Right lobe of liver (tissue), 6 donors: ENCODE measurements at regions not wholly inside any gene's neighbourhood (a gene's known extent, or its start where the extent isn't known, plus 50 kb on each side); places are given as distances from the start of the nearest gene placed in this dataset.

Experiments
- ATAC-seq, 4 donors: fragments of 200-7000 bp; cut with Tn5 transposase; one replicate each; pipeline ENCODE4 v1.9.1; 2020; ENCODE audit warnings: mild to moderate bottlenecking in 4 of 4, moderate library complexity in 4 of 4
- DNase-seq, 3 donors: peaks; one replicate each; pipeline ENCODE4 v3.0.0-alpha.2; 2020
- H3K27ac ChIP-seq, 3 donors: fragments of 200-600 bp; one replicate each; pipeline ENCODE4 v1.8.0; 2022
- H3K27me3 ChIP-seq, 2 donors: fragments of 200-600 bp; one replicate each; pipeline ENCODE4 v1.8.0; 2022
- H3K36me3 ChIP-seq, 4 donors: fragments of 200-600 bp; sonication (generic) in 1 of 4; one replicate each; pipeline versions ENCODE4 v1.5.1 to v1.8.0; 2017 to 2022; ENCODE audit warnings: control low read depth in 1 of 4
- H3K4me1 ChIP-seq, 4 donors: fragments of 200-600 bp; sonication (generic) in 1 of 4; one replicate each; pipeline versions ENCODE4 v1.5.1 to v1.8.0; 2017 to 2022; ENCODE audit warnings: control low read depth in 1 of 4
- H3K4me3 ChIP-seq, 3 donors: fragments of 200-600 bp; one replicate each; pipeline ENCODE4 v1.8.0; 2022
- H3K9me3 ChIP-seq, 4 donors: fragments of 200-600 bp; sonication (generic) in 1 of 4; one replicate each; pipeline versions ENCODE4 v1.5.1 to v1.8.0; 2017 to 2022; ENCODE audit warnings: control low read depth in 1 of 4
- POLR2A ChIP-seq: fragments of 450-650 bp; IDR thresholded peaks from one replicate; pipeline ENCODE4 v1.6.1; 2017; ENCODE audit warnings: antibody characterized with exemption, mild to moderate bottlenecking
- WGBS: methylation state at CpG from one replicate; pipeline ENCODE4 v1.1.6; 2018; ENCODE audit warnings: low coverage, low lambda C conversion rate; ENCODE audit not compliant: insufficient coverage; ENCODE audit errors: missing lambda C conversion rate; 5-methylcytosine and 5-hydroxymethylcytosine counted together
- intact Hi-C, 2 donors: fragments of 100-400 bp; cut with DNase I; formaldehyde crosslinking; loops; one replicate each; pipeline versions ENCODE4 v1.11.2 to v1.14.1; 2022
- TF ChIP-seq, protein P1 (sequence below), 4 donors: fragments of 200-600 bp in 3 of 4; fragments of 450-650 bp in 1 of 4; IDR thresholded peaks; one replicate each; pipeline versions ENCODE4 v1.5.1 to v1.8.0; 2016 to 2022; ENCODE audit warnings: antibody characterized with exemption in 4 of 4, mild to moderate bottlenecking in 2 of 4
- donor health status: DM: no; HTN: yes; CAD: no.
- donor health status: DM: no; HTN: no; CAD: no.
- donor health status: DM: no; HTN: no; CAD: no.
- donor health status: DM: no; HTN: yes; CAD: no.
- donor health status: DM: no; HTN: yes; CAD: no.

DNA sequence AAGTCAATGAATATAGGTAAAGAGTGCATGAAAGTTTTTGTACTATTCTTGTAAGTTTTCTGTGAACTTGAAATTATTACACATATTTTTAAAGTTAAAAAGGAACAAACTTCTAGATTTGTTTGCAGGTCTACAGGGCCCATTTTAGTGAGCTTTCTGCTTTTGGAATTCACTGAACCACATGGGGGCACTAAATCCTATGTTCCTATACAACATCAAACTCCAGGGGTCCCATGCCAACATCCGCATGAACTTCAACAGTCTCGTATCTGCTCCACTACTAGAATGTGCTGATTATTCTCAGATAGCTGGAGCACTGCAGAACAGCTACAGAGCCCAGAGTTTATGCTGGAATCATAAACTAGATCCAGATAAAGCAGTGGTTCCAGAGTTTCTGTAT is 347.9 kb upstream of the SPTLC3 start:
- 39% methylated on average over 2 of the region's 2 CpGs for WGBS
- H3K27ac ChIP-seq, result no peak overlapping the region
- no peaks in the 10 kb centered on the region for H3K9me3 ChIP-seq
- H3K4me3 ChIP-seq, result no peak overlapping the region
- ATAC-seq (no peak), DNase-seq (no peak)
- H3K4me1 ChIP-seq, result no peaks in the 10 kb centered on the region
- no peaks in the 10 kb centered on the region for H3K27me3 ChIP-seq
- H3K36me3 ChIP-seq, result no peaks in the 10 kb centered on the region
- TF ChIP-seq, protein P1, sequence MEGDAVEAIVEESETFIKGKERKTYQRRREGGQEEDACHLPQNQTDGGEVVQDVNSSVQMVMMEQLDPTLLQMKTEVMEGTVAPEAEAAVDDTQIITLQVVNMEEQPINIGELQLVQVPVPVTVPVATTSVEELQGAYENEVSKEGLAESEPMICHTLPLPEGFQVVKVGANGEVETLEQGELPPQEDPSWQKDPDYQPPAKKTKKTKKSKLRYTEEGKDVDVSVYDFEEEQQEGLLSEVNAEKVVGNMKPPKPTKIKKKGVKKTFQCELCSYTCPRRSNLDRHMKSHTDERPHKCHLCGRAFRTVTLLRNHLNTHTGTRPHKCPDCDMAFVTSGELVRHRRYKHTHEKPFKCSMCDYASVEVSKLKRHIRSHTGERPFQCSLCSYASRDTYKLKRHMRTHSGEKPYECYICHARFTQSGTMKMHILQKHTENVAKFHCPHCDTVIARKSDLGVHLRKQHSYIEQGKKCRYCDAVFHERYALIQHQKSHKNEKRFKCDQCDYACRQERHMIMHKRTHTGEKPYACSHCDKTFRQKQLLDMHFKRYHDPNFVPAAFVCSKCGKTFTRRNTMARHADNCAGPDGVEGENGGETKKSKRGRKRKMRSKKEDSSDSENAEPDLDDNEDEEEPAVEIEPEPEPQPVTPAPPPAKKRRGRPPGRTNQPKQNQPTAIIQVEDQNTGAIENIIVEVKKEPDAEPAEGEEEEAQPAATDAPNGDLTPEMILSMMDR (IDR thresholded peaks at IDR 0.05), result peak in 1 of 4 donors; percentile 34
- TF ChIP-seq POLR2A, result no peak
- intact Hi-C loops, result no loop called here

GRCh38 chr20:12670301-12670700 is 338.5 kb upstream of the SPTLC3 start:
- Histone ChIP-seq H3K27me3 (no peaks in the 10 kb centered on the region), H3K4me1 (no peaks in the 10 kb centered on the region), H3K9me3 (no peaks in the 10 kb centered on the region), H3K36me3 (no peaks in the 10 kb centered on the region), H3K4me3 (no peak overlapping the region), H3K27ac (no peak overlapping the region)
- ATAC-seq (no peak), DNase-seq (no peak)
- 29% methylated on average over 1 of the region's 1 CpG for WGBS
- intact Hi-C loops, result no loop called here
- TF ChIP-seq, protein P1 (IDR thresholded peaks at IDR 0.05), result no peak

DNA sequence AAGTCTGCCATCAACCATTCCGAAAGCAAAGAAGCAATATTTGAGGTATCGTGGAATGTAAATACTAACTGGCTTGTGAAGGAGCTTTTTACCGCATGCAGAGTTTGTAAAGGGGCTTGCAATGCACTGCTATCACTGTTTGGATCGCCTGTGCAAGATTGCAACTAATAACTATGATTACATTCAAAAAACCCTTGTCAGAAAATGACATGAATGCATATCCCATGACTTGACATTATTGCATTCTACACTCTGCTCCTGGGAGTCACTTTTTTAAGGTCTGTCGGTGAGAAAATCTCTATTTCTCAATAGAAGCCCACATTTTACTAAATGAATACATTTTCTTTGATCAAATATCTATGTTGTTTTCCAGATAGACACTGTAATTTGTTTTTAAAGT is 335.4 kb upstream of the SPTLC3 start:
- DNase-seq (no peak), ATAC-seq (no peak)
- TF ChIP-seq, protein P1 (IDR thresholded peaks at IDR 0.05), result no peak
- no peak for TF ChIP-seq POLR2A
- Histone ChIP-seq H3K4me1 (no peaks in the 10 kb centered on the region), H3K9me3 (no peaks in the 10 kb centered on the region), H3K27me3 (no peaks in the 10 kb centered on the region), H3K36me3 (no peaks in the 10 kb centered on the region), H3K27ac (no peak overlapping the region), H3K4me3 (no peak overlapping the region)
- 52% methylated on average over 5 of the region's 5 CpGs for WGBS
- intact Hi-C loops, result no loop called here

DNA sequence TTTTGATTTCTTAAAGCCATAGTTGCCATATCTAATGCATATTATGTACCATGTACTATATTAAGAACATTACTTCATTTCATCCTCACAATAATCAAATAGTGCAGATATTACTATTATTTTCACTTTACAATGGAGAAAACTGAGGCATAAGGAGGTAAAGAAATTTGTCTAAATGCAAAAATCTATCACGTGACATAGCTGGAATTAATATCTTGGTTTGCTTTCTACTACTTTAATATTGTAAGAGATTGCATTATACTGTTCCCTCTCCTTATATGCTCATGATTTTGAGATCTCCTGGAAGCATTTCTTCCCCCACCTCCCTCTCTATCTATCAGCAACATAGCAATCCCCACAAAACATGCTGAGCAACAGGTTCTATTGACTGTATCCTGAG is 330.8 kb upstream of the SPTLC3 start:
- Histone ChIP-seq H3K4me1 (no peaks in the 10 kb centered on the region), H3K27me3 (no peaks in the 10 kb centered on the region), H3K4me3 (no peak overlapping the region), H3K36me3 (no peaks in the 10 kb centered on the region), H3K27ac (no peak overlapping the region), H3K9me3 (no peaks in the 10 kb centered on the region)
- intact Hi-C loops, result no loop called here
- ATAC-seq (no peak), DNase-seq (no peak)
- TF ChIP-seq, protein P1 (IDR thresholded peaks at IDR 0.05), result no peak
- TF ChIP-seq POLR2A, result no peak
- WGBS, result 40% methylated on average over 1 of the region's 1 CpG

GRCh38 chr20:12679447-12679846 is 329.3 kb upstream of the SPTLC3 start:
- 42% methylated on average over 1 of the region's 1 CpG for WGBS

More at GRCh38 chr20:12679447-12679846, 329.3 kb upstream of the SPTLC3 start:
- no peak for TF ChIP-seq POLR2A
- TF ChIP-seq, protein P1 (IDR thresholded peaks at IDR 0.05), result no peak
- Histone ChIP-seq H3K36me3 (no peaks in the 10 kb centered on the region), H3K4me1 (no peaks in the 10 kb centered on the region), H3K4me3 (no peak overlapping the region), H3K27ac (no peak overlapping the region), H3K27me3 (no peaks in the 10 kb centered on the region), H3K9me3 (no peaks in the 10 kb centered on the region)
- ATAC-seq, result no peak
- no peak for DNase-seq
- intact Hi-C loops, result no loop called here
